Activated CD4-positive, alpha-beta T cell treated with anti-CD3 and anti-CD28 coated beads, Interleukin-2, Interleukin-4, amounts not matched to agents 100 ng/mL and 50 ng/mL, durations not matched to agents 16 hours and 8 hours (primary cell): ENCODE measurements at regions not wholly inside any gene's neighbourhood (a gene's known extent, or its start where the extent isn't known, plus 50 kb on each side); places are given as distances from the start of the nearest gene placed in this dataset.
"Not testable (repeated sequence)": the region's sequence is repeated elsewhere in the genome, so short reads cannot be mapped to it uniquely, and the experiment has no call there.

ENCODE experiments used
- DNase-seq: peaks from one replicate; pipeline ENCODE4 v3.0.0-alpha.2; 2020; ENCODE audit warnings: low spot score

DNA sequence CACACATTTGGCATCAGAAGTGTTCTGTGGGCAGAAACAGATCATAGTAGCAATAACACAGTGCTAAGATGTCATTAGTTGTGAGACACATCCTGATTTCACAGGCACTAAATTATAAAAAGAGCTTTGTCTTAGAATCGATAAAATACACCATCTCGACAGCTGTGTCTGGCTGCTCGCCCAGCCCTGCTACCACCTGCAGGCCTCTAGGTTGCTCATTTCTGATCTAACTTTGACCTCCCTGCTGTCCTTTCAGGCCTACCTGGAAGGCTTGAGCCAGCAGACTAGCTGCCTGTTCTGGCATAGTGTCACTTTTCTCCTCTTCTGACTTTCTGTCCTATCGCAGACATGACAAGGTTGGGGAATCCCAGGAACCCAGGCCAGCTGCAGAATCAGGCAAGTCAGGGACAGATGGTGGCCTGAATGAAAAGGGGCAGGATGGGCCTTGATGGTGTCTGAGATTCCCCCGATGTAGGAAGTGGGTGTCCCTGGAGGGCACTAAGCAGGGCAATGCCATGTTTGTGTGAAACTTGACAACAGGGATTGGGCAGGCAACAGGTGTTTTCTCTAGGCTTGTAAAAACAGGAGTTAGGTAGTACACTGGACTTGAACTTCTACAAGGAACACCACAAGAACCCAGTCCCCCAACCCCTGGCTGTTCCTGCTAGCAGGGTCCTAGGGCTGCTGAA, 66.6 kb upstream of the RHOU start:
- DNase-seq, result no peak

DNA sequence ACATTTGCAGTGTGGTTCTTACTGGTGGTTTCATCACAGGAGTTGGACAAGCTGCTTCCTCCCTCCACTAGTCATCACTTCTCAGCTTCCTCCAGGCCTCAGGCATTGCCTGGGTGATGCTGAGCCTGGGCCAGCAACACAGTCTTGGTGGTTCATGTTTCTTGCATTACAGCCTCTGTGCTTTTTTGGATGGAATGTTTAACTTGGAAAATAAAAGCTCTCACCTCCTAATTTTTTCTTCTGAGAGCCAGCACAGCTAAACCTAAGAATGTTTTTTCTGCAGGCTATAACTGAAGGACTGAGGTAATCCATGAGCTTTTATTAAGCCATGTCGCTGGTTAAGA, 66.1 kb upstream of the RHOU start:
- no peak for DNase-seq

GRCh38 chr1:228681076-228681565, 54.2 kb upstream of the RHOU start:
- DNase-seq, result not testable (repeated sequence)

GRCh38 chr1:228683428-228683827, 51.9 kb upstream of the RHOU start:
- no peak for DNase-seq

DNA sequence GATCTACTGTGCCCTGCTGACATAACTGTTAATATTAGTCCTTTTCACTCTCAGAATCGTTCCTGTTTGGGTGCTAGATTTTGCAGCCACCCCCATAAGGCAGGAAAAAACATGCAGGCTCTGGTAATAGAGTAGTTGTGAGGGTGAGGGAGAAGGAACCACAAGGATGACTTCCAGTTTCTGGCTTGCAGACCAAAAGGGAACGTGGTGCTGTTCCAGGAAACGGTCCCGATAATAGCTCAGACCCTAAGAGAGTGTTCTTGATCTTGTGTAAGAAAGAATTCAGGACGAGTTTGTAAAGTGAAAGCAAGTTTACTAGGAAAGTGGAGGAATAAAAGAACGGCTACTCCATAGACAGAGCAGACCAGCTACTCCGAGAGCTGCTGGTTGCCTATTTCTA, 50.7 kb upstream of the RHOU start:
- no peak for DNase-seq

- DNase-seq, result no peak
These were observed 50.1 kb upstream of the RHOU start for GRCh38 chr1:228685081-228685660.
